ENCODE measurements at regions not wholly inside any gene's neighbourhood (a gene's known extent, or its start where the extent isn't known, plus 50 kb on each side); places are given as distances from the start of the nearest gene placed in this dataset.

GRCh38 chr6:67854098-67854497, 781.0 kb upstream of the ADGRB3 start:
- Histone ChIP-seq H3K4me3 (ENCODE audit: low read depth, low read length) (no peak overlapping the region), H3K36me3 (ENCODE audit: control insufficient read depth in 2 of 2, insufficient read depth in 1 of 2, low read length in 2 of 2) (no peaks in the 10 kb centered on the region), H3K9me3 (ENCODE audit: control insufficient read depth, insufficient read depth, low read depth, low read length) (no peaks in the 10 kb centered on the region), H3K27ac (ENCODE audit: extremely low read depth, low read depth, low read length) (no peak overlapping the region), H3K4me1 (ENCODE audit: control insufficient read depth, insufficient read depth, low read length) (no peaks in the 10 kb centered on the region)
- CTCF ChIA-PET = no interaction called here
- POLR2A ChIA-PET = no interaction called here
- no peak for TF ChIP-seq EGR2 (tag by site-specific recombination; IDR thresholded peaks at IDR 0.05; ENCODE audit: low read depth)
- TF ChIP-seq ZNF560 (tag by site-specific recombination; IDR thresholded peaks at IDR 0.05; ENCODE audit: borderline replicate concordance) = no peak
- TF ChIP-seq ZNF19 (tag by site-specific recombination; IDR thresholded peaks at IDR 0.05; ENCODE audit: low read depth) = no peak
- TF ChIP-seq KLF17 (tag by site-specific recombination; IDR thresholded peaks at IDR 0.05) = no peak
- TF ChIP-seq ZNF548 (tag by site-specific recombination; IDR thresholded peaks at IDR 0.05) = no peak
- no peak for TF ChIP-seq ZBTB10 (tag by site-specific recombination; IDR thresholded peaks at IDR 0.05)
- no peak for TF ChIP-seq ZNF341 (tag by site-specific recombination; IDR thresholded peaks at IDR 0.05; ENCODE audit: low read depth)
- TF ChIP-seq ZNF366 (tag by site-specific recombination; conservative IDR thresholded peaks at IDR 0.05) = no peak
- no peak for TF ChIP-seq KLF1 (tag by site-specific recombination; IDR thresholded peaks at IDR 0.05)
- TF ChIP-seq GLIS1 (tag by site-specific recombination; IDR thresholded peaks at IDR 0.05) = no peak
- no peak for TF ChIP-seq PRDM2 (tag by site-specific recombination; IDR thresholded peaks at IDR 0.05; ENCODE audit: borderline replicate concordance)
- TF ChIP-seq SP7 (tag by site-specific recombination; IDR thresholded peaks at IDR 0.05) = no peak
- no peak for TF ChIP-seq ZNF837 (tag by site-specific recombination; IDR thresholded peaks at IDR 0.05)
- TF ChIP-seq SCRT2 (tag by site-specific recombination; IDR thresholded peaks at IDR 0.05) = no peak
- TF ChIP-seq SETDB1 (IDR thresholded peaks at IDR 0.05; ENCODE audit: insufficient read length, low read length) = no peak
- no peak for TF ChIP-seq ZNF624 (tag by site-specific recombination; IDR thresholded peaks at IDR 0.05)
- TF ChIP-seq ZFHX2 (tag by site-specific recombination; conservative IDR thresholded peaks at IDR 0.05) = no peak
- no peak for TF ChIP-seq ZNF76 (tag by site-specific recombination; IDR thresholded peaks at IDR 0.05; ENCODE audit: borderline replicate concordance, low read depth)

Data from HEK293 (cell line).